ENCODE measurements at regions not wholly inside any gene's neighbourhood (a gene's known extent, or its start where the extent isn't known, plus 50 kb on each side); places are given as distances from the start of the nearest gene placed in this dataset.

DNA sequence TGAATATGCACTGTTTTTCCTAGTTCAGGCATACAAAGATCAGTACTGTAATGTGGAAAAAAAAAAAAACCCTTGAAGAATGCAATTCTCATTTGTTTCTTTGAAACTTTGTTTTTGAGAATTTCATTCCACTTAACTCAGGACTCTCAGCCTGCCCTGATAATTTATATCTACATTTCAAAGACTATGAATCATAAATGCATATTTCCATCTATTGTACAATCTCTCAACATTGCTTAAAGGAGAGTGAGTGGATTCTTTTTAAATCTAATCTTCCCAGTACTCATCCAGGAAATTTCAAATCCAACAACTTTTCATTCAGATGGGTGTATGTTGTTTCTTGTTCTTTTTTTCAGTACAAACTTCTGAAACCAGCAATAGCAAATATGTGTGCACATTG is 322.2 kb upstream of the DDI1 start:
- Histone ChIP-seq H3K27ac (no peak overlapping the region), H3K27me3 (no peaks in the 10 kb centered on the region), H3K4me1 (no peaks in the 10 kb centered on the region), H3K9me3 (no peaks in the 10 kb centered on the region), H3K36me3 (no peaks in the 10 kb centered on the region), H3K4me3 (no peak overlapping the region)
- intact Hi-C loops (cut with DNase I; ENCODE audit: low total_unique reads), result no loop called here
- TF ChIP-seq, protein P1, sequence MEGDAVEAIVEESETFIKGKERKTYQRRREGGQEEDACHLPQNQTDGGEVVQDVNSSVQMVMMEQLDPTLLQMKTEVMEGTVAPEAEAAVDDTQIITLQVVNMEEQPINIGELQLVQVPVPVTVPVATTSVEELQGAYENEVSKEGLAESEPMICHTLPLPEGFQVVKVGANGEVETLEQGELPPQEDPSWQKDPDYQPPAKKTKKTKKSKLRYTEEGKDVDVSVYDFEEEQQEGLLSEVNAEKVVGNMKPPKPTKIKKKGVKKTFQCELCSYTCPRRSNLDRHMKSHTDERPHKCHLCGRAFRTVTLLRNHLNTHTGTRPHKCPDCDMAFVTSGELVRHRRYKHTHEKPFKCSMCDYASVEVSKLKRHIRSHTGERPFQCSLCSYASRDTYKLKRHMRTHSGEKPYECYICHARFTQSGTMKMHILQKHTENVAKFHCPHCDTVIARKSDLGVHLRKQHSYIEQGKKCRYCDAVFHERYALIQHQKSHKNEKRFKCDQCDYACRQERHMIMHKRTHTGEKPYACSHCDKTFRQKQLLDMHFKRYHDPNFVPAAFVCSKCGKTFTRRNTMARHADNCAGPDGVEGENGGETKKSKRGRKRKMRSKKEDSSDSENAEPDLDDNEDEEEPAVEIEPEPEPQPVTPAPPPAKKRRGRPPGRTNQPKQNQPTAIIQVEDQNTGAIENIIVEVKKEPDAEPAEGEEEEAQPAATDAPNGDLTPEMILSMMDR (IDR thresholded peaks at IDR 0.05), result no peak
- no peak for TF ChIP-seq POLR2AphosphoS5 (IDR thresholded peaks at IDR 0.05)
- no peak for TF ChIP-seq POLR2A (IDR thresholded peaks at IDR 0.05)
- no peak for DNase-seq (ENCODE audit: low spot score in 2 of 2)

DNA sequence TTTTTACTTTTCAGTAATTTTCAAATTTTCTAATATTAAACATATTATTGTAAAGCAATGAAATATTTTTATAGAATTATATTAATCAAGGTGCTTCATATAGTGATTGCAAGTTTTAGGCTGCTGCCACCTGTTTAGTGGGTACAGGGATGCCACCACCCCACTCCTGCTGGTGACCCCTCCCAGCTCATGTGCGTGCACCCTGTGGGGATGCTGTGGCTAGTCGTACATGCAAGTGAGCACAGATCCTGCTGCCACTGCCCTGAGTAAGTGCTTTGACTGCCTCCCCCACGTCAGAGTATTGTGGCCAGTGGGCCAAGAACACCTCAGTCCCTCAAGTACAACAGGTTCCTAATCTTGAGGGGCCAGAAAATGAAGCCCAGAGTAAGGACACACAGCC is 320.1 kb upstream of the DDI1 start:
- no peak for TF ChIP-seq POLR2AphosphoS5 (IDR thresholded peaks at IDR 0.05)
- TF ChIP-seq, protein P1 (IDR thresholded peaks at IDR 0.05), result no peak
- TF ChIP-seq POLR2A (IDR thresholded peaks at IDR 0.05), result no peak
- Histone ChIP-seq H3K27ac (no peak overlapping the region), H3K27me3 (no peaks in the 10 kb centered on the region), H3K4me1 (no peaks in the 10 kb centered on the region), H3K36me3 (no peaks in the 10 kb centered on the region), H3K4me3 (no peak overlapping the region), H3K9me3 (no peaks in the 10 kb centered on the region)
- intact Hi-C loops (cut with DNase I; ENCODE audit: low total_unique reads), result no loop called here
- no peak for DNase-seq (ENCODE audit: low spot score in 2 of 2)

DNA sequence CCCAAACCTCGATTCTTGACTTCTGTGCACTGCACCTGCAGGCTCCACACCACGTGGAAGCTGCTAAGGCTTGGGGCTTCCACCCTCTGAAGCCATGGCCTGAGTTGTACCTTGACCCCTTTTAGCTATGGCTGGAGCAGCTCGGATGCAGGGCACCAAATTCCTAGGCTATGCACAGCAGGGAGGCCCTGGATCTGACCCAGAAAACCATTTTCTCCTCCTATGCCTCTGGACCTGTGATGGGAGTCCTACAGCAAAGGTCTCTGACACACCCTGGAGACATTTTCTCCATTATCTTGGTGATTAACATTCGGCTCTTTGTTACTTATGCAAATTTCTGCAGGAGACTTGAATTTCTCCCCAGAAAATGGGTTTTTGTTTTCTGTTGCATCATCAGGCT is 309.2 kb upstream of the DDI1 start:
- Histone ChIP-seq H3K27ac (no peak overlapping the region), H3K9me3 (peaks cover 5 to 16% of the 10 kb centered on the region in 2 donors), H3K36me3 (no peaks in the 10 kb centered on the region), H3K4me3 (no peak overlapping the region), H3K27me3 (no peaks in the 10 kb centered on the region), H3K4me1 (no peaks in the 10 kb centered on the region)
- DNase-seq (ENCODE audit: low spot score in 2 of 2), result no peak
- TF ChIP-seq, protein P1 (IDR thresholded peaks at IDR 0.05), result no peak
- no peak for TF ChIP-seq POLR2A (IDR thresholded peaks at IDR 0.05)
- TF ChIP-seq POLR2AphosphoS5 (IDR thresholded peaks at IDR 0.05), result no peak
- intact Hi-C loops (cut with DNase I; ENCODE audit: low total_unique reads), result no loop called here

DNA sequence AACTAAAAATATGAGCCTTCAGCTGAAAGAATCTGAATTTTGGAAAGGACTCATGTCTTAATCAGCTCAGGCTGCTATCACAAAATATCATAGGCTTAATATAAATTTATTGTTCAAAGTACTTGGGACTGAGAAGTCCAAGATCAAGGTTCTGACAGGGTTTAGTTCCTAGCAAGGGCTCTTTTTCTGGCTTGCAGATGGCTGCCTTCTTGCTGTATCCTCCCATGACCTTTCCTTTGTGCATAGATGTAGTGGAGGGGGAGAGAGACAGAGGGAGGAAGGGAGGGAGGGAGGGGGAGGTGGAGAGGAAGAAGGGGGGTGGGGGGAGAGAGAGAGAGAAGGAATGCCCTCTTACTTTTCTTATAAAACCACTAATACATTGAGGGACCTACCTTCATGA is 306.8 kb upstream of the DDI1 start:
- H3K27ac ChIP-seq, result no peak overlapping the region
- no peak overlapping the region for H3K4me3 ChIP-seq
- H3K9me3 ChIP-seq, result peaks cover 2 to 9% of the 10 kb centered on the region in 2 donors
- TF ChIP-seq, protein P1 (IDR thresholded peaks at IDR 0.05), result no peak
- TF ChIP-seq POLR2A (IDR thresholded peaks at IDR 0.05), result no peak
- no peak for TF ChIP-seq POLR2AphosphoS5 (IDR thresholded peaks at IDR 0.05)
- H3K4me1 ChIP-seq, result no peaks in the 10 kb centered on the region
- no peak for DNase-seq (ENCODE audit: low spot score in 2 of 2)
- no peaks in the 10 kb centered on the region for H3K27me3 ChIP-seq
- intact Hi-C loops (cut with DNase I; ENCODE audit: low total_unique reads), result loop anchor here (10.0 kb wide), 1 partner anchor 1235 kb away; no protein-coding TSS in a partner anchor
- H3K36me3 ChIP-seq, result no peaks in the 10 kb centered on the region

DNA sequence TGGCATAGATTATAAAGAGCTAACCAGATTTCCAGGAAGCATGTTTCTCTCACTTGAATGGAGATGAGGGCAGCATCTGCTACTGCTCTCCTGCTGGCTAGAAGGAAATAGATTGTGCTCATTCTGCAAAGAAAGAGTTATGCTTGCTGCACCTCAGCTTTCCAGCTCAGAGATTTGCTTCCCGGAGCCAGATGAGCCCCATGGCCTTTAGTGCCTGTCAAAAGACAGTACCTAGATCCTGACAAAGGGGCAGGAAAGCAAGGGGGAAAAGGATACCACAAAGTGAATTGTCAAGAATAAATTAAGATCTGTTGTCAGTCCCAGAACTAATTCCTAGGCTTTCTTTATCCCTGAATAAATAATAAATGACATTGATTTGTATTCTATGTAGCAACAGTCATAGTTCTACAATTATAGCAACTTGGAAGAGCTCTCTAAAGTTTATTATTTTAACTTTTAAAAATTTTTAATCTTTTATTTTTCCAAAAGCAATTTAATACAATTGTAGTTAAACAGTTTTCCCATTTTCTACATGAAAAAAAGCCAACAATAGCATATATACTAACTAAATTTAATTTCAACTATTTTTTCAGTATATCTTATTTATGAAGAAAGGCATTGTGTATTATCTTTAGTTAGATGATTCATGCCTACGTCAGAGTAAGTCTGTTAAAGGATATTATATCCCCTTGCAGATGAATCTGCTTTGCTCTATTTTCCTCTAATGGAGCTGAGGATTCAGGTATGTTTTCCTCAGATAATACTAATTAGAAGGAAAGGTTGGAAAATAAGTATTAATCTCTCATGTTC is 306.1 kb upstream of the DDI1 start:
- Histone ChIP-seq H3K27me3 (no peaks in the 10 kb centered on the region), H3K27ac (no peak overlapping the region), H3K4me3 (no peak overlapping the region), H3K9me3 (peaks cover 0 to 8% of the 10 kb centered on the region in 2 donors), H3K36me3 (no peaks in the 10 kb centered on the region), H3K4me1 (peaks cover 0 to under 1% of the 10 kb centered on the region in 2 donors)
- TF ChIP-seq, protein P1 (IDR thresholded peaks at IDR 0.05), result no peak
- no peak for TF ChIP-seq POLR2AphosphoS5 (IDR thresholded peaks at IDR 0.05)
- TF ChIP-seq POLR2A (IDR thresholded peaks at IDR 0.05), result no peak
- intact Hi-C loops (cut with DNase I; ENCODE audit: low total_unique reads), result loop anchor here (10.0 kb wide), 1 partner anchor 1236 kb away; no protein-coding TSS in a partner anchor
- DNase-seq (ENCODE audit: low spot score in 2 of 2), result no peak
